ENCODE measurements at regions not wholly inside any gene's neighbourhood (a gene's known extent, or its start where the extent isn't known, plus 50 kb on each side); places are given as distances from the start of the nearest gene placed in this dataset.
A peak's percentile ranks its signal among the peaks of the same experiment; 100 is the strongest.

DNA sequence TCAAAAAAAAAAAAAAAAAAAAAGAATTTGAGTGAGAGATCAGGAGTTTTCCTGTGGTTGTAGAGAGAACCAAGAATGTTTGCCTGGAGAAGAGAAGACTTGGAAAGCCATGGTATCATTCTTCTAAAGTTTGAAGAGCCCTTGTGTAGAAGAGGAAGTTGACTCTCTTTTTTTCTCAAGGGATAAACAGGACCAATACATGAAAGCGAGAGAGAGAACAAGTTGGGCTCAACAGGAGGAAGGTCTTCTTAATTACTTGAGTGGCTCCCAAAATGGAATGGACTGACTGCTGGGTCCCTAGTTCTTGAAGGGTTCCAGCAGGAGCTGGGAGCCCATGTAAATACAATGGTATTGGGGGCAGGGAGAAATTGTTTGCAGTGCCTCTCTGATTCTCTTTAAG lies 173.3 kb upstream of the ADO start:
- no peak for DNase-seq (ENCODE audit: low read depth)

DNA sequence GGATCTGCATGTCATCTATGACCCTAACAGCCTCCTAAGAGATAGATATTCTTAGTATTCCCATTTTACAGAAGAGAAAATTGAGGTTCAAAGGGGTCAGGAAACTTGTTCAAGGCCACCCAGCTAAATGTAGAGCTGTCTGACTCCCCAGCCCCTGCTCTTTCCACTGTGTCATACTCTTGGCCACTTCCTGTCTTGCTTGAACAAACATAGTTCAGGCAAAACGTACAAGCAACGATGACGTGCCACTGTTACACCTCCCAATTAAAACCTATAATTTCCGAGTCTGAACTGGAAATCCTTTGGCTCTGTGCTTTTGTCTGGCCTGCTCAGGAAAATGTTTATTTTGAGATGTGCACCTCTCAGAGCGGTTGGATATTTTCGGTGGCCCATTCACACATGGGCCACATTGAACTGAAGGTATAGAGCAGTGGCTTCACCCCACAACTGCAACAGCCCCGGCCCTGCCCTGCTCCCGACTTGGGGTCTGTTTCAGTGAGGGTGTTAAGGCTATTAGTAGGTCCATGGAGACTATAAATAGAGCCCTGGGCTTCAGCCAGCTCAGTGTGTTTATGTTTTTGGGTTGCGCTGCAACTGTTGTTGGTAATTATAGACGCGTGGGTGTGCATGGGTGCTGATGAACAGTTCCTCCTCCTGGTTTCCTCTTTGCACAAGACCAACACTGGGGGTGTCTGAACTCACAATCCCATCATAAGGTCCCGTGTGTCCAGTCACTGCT lies 172.3 kb upstream of the ADO start:
- DNase-seq (ENCODE audit: low read depth), result peak; percentile 13

- no peak for DNase-seq (ENCODE audit: low read depth)
Observed at GRCh38 chr10:62633976-62634375, 170.5 kb upstream of the ADO start.

- DNase-seq (ENCODE audit: low read depth), result no peak
Observed at GRCh38 chr10:62634576-62634975, 169.9 kb upstream of the ADO start.

- DNase-seq (ENCODE audit: low read depth), result no peak
Observed at GRCh38 chr10:62635127-62635526, 169.4 kb upstream of the ADO start.

DNA sequence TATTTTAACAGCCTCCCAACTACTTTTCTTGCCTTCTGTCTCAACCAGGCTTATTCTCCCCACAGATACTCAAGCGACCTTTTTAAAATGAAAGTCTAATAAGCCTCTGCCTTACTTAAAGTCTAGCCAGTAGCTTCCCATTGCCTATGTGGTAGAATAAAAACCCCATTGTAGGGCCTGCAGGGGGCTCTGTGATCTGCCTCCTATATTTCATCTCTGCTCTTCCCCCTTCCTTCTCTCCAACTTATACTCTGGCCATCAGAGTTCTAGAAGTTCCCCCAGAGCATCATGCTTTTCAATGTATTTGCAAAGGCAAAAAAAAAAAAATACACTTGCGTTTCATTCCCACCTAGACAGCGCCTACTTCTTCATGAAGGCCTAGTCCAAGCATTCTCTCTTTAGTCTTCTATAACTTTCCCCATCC lies 167.7 kb upstream of the ADO start:
- no peak for DNase-seq (ENCODE audit: low read depth)

DNA sequence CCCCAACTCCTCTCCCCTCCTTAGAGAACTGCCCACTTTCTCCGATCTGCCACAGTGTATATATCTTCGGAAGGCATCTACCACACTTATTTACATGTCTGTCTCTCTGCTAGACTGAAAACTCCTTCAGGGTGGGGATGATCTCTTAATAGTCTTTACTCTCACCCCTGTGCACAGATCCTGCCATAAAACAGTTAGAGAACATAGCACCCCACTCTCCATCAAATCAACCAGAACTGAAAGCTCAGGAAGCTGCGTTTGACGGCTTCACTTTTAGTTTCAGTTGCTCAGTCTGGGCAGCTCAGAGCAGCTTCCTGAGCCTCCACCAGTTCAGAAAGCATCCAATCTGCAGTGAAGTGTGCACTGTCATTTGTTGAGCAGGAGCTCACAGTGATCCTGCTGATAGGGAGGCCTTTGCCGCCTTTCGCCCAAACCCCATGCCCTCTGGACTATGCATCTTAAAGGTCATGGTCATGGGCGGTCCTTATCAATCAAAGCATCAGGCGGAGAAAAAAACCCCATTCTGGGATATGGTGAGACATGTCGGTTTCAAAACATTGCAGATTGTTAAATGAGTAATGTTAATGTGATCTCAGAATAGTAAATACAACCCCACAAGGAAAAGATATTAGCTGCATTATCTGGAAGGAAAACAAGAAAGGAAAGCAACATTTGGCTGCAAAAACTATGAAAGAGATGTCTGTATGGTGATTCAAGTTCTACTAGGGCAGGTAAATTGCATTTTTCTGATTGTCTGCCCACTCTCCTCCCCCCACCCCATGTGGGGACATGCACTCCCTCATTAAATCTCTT lies 167.1 kb upstream of the ADO start:
- DNase-seq (ENCODE audit: low read depth), result peak; percentile 32

DNA sequence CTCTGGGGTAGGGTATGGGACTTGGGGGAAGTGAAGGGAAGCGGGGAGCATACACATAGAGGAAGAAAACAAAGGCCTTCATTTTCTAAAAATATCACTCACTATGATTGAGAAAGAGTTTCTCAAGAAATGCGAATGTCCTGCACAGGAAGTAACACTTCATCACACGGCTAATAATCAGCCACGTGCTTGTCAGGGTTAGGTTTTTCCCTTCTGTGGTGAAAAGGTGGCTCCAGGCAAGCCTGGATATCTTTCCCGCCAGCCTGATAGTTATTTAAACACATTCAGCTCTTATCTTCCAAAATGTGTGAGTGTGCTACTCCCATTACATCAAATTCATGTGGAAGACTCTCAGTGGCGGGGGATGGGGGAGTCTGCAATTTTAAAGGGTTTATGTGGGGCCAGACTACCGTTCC lies 166.4 kb upstream of the ADO start:
- no peak for DNase-seq (ENCODE audit: low read depth)

- no peak for DNase-seq (ENCODE audit: low read depth)
Observed at GRCh38 chr10:62639144-62639543, 165.4 kb upstream of the ADO start.

- DNase-seq (ENCODE audit: low read depth), result no peak
Observed at GRCh38 chr10:62640411-62640810, 164.1 kb upstream of the ADO start.

DNA sequence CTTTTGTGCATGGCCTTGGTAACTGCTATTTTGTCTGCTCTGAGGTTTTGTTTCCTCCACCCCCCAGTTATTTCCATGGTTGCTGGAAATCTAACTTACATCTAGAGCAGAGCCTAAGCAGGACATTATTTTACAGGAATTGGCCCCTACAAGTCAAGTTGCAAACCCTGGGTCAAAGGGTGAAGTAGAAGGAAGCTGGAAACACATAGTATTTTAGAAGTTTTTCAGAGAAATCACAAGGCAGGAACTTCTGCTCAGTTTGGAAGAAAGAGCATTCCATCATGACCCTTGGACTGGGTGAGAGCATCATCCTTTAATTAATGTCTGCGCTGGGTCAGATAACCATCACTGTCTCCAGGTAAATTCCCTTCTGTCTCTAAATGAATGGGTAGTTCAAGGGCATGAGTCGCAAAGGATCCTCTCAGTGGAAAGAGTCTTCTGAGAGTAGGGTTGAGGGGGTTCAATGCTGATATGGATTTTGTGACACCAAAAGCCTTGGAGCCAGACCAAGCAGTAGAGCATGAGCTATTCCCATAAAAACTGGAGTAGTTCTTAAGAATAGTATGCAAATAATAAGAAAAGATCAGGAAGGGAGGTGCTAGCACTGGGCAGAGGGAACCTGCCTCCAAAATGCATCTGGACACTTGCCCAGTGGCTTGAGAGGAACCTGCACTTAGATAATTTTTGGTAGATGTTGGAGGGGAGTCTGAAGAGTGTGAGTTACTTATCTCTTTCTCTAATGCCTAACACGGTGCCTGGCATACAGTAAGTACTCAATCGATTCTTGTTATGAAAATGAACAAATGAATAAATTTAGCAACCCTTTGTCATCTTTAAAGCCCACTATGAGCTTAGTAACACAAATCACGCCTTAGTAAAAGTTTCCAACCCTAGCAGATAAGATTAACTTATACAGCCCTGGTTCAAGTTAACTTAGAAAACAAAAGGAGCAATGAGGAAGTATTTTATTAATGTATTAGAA lies 160.6 kb upstream of the ADO start:
- DNase-seq (ENCODE audit: low read depth), result no peak

DNA sequence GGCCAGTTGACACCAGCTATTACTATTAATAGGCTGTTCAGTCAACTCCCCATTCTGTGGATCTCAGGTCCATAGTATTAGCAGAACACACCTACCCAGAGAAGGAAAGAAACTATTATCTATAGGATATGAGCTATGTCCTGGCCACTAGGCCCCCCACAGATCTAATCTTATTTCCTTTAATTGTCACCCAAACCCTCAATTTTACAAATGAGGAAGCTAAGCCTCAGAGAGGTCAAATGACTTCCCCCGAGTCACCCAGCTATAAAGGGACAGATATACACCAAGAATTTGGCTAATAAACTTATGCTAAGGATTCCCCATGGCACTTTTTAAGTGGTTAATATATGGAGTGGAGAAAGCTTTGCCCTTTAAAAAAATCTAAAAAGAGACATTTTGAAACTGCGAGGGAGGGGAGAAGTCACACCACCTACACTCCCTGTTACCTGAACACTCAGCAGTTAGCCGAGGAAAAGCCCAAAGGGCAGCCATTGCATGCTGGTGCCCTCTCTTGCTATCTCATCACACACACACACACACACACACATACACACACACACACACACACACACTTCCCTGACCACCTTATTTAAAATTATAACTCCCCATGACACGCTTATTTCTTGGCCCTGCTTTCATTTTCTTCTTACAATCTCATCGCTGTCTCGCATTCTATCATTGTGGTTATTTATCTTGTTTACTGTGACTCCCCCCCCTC lies 157.0 kb upstream of the ADO start:
- no peak for DNase-seq (ENCODE audit: low read depth)

- DNase-seq (ENCODE audit: low read depth), result no peak
Observed at GRCh38 chr10:62648921-62649320, 155.6 kb upstream of the ADO start.

DNA sequence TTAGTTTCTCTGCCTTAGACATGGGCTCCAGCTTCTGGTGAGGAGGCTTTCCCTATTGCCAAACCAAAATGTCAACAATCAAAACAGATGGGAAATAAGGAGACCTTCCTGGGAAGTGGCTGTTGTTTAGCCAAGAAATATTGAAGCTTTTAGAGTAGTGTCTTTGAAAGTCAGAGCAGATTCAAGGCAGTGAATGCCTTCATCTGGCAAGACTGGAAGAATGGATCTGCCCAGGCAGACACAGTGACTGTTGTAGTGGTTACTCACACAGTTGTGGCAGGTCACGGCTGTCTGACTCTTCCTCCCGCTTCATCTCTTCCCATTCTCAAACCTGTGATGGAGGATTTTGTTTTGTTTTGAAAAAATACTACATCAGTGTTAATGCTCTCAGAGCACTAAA lies 154.1 kb upstream of the ADO start:
- no peak for DNase-seq (ENCODE audit: low read depth)

DNA sequence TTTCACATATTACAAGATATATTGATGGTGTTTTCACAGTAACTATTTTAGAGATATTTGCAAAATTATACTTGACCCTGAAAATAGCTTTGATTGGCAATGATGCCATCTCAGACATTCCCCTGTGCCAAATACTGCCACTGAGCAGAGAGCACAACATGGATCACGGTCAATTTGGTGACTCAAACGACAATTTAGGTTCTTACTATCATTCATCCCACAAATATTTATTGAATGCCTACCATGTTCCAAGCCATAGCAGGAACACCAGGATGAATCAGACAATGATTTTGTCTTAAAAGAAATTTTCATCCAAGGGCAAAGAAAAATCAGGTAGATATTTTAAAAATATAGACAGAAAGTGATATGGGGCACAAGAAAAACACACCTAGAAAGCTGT lies 153.2 kb upstream of the ADO start:
- DNase-seq (ENCODE audit: low read depth), result no peak

DNA sequence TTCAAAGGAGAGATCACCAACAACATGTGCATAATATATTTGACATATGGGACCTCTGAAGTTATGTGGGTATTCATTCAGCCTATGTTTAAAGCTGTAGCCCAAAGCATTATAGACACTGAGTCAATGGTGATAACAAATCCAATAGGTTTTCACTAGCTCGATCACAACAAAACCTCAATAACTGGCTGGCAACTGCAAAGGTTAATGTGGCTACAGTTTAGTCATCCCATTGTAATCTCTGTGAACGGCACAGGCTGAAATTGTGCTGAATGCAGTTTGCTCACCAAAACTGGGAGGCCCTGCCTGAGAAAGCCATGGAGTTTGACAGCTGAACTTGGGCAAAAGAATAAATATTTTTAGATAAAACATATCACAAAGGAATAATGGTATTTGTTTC lies 152.4 kb upstream of the ADO start:
- no peak for DNase-seq (ENCODE audit: low read depth)

- DNase-seq (ENCODE audit: low read depth), result no peak
Observed at GRCh38 chr10:62652564-62652963, 152.0 kb upstream of the ADO start.

- no peak for DNase-seq (ENCODE audit: low read depth)
Observed at GRCh38 chr10:62653254-62653653, 151.3 kb upstream of the ADO start.

- no peak for DNase-seq (ENCODE audit: low read depth)
Observed at GRCh38 chr10:62654966-62655336, 149.6 kb upstream of the ADO start.

- no peak for DNase-seq (ENCODE audit: low read depth)
Observed at GRCh38 chr10:62655337-62655994, 149.1 kb upstream of the ADO start.

DNA sequence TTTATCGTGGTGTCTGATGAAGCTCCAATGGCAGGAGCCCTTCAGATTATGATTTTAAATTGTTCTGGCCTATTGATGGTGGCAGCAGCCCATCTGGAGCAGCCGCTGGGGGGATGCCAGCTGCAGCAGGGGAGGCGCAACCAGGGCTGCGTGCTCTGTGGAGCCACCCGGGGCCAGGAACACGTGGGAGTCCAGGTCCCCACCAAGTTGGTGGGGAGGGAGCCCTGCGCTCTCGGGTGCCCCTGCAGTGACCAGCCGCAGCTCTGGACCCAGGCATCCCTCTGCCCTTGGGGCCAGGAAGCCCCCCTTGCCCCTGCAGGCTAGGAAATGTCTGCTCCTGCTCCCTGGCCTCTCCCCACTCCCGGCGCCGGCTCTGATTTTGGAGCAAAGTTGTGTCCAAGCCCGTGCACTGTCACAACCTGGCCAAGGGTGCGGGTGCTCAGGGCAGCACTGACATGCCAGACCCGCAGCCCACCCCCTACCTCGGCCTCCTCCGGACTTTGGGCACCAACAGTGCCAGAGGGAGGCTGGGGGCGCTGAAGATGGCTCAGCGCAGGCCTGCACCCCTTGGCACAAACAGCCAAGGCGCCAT lies 147.2 kb upstream of the ADO start:
- DNase-seq (ENCODE audit: low read depth), result no peak

All from activated T-helper 1 cell treated with Interleukin-2 at 50 U/mL for 16 hours (primary cell).